Ovary (tissue), 3 donors: ENCODE measurements at regions not wholly inside any gene's neighbourhood (a gene's known extent, or its start where the extent isn't known, plus 50 kb on each side); places are given as distances from the start of the nearest gene placed in this dataset.

Experiments used
- CTCF ChIP-seq, 3 donors: fragments of 450-650 bp in 2 of 3; fragments of 200-600 bp in 1 of 3; IDR thresholded peaks; one replicate each; pipeline versions ENCODE4 v1.5.1 to v1.8.0; 2016 to 2022; ENCODE audit warnings: antibody characterized with exemption in 3 of 3, mild to moderate bottlenecking in 1 of 3
- EP300 ChIP-seq: sonication (generic); formaldehyde crosslinking; IDR thresholded peaks from one replicate; pipeline ENCODE4 v1.6.1; 2017; ENCODE audit warnings: antibody characterized with exemption
- POLR2A ChIP-seq: fragments of 450-650 bp; IDR thresholded peaks from one replicate; pipeline ENCODE4 v1.6.1; 2017; ENCODE audit warnings: antibody characterized with exemption, mild to moderate bottlenecking, moderate library complexity
- donor health status: DM: no; HTN: no; CAD: no.

- no peak for TF ChIP-seq CTCF (IDR thresholded peaks at IDR 0.05)
- no peak for TF ChIP-seq EP300
- no peak for TF ChIP-seq POLR2A
Observed at GRCh38 chr9:1373445-1373844, 323.3 kb downstream of the DMRT2 start.
